OCI-LY7 (cell line): ENCODE measurements at regions not wholly inside any gene's neighbourhood (a gene's known extent, or its start where the extent isn't known, plus 50 kb on each side); places are given as distances from the start of the nearest gene placed in this dataset.

Experiments used
- CTCF ChIP-seq: fragments of 200-600 bp; sonication (generic); conservative IDR thresholded peaks from 2 replicates; pipeline ENCODE4 v1.5.1; 2014; ENCODE audit warnings: mild to moderate bottlenecking, antibody characterized with exemption, low read length, moderate library complexity, mixed read lengths
- EZH2phosphoT487 ChIP-seq: fragments of 200-600 bp; sonication (generic); IDR thresholded peaks from 2 replicates; pipeline ENCODE4 v1.6.1; 2018; ENCODE audit warnings: low read depth, borderline replicate concordance, mild to moderate bottlenecking, mixed run types, antibody characterized with exemption, low read length, moderate library complexity, mixed read lengths

GRCh38 chr1:4375812-4376211 lies 278.6 kb upstream of the AJAP1 start:
- TF ChIP-seq CTCF, result no peak
- TF ChIP-seq EZH2phosphoT487, result no peak
